GM19351 (cell line): ENCODE measurements at regions not wholly inside any gene's neighbourhood (a gene's known extent, or its start where the extent isn't known, plus 50 kb on each side); places are given as distances from the start of the nearest gene placed in this dataset.
A peak's percentile ranks its signal among the peaks of the same experiment; 100 is the strongest.
"Not testable (repeated sequence)": the region's sequence is repeated elsewhere in the genome, so short reads cannot be mapped to it uniquely, and the experiment has no call there.

Source experiments
- ATAC-seq: cut with Tn5 transposase; IDR thresholded peaks from one replicate; pipeline ENCODE4 v1.9.1; 2021; ENCODE audit warnings: mild to moderate bottlenecking, moderate library complexity; ENCODE audit not compliant: unreplicated experiment

- no peak for ATAC-seq
Measured at GRCh38 chrX:136975684-136976470, 57.9 kb downstream of the GPR101 start.

- ATAC-seq: no peak
Measured at GRCh38 chrX:136967966-136968365, 65.8 kb downstream of the GPR101 start.

GRCh38 chrX:136963973-136964372 lies 69.8 kb downstream of the GPR101 start:
- ATAC-seq: no peak

GRCh38 chrX:136961594-136962135 lies 72.1 kb downstream of the GPR101 start:
- no peak for ATAC-seq

DNA sequence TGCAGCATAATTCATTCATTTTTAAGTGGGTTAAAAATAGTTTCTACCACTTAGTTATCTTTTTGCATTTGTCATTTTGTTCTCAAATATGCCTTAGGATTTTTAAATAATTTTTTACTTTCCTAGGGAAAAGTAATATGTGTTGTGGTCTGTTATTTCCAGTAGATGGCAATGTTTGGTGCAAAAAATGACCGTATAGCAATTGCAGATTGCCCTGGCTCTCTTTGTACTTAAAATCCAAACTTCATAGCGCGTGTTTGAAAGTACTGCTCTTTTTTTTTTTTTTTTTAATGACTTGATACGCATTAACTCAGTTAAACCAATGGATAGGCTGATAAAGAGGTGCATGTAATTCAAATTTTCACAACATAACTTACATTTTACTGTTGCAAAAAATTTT lies 74.4 kb upstream of the RBMX start:
- peak; percentile 37 for ATAC-seq

DNA sequence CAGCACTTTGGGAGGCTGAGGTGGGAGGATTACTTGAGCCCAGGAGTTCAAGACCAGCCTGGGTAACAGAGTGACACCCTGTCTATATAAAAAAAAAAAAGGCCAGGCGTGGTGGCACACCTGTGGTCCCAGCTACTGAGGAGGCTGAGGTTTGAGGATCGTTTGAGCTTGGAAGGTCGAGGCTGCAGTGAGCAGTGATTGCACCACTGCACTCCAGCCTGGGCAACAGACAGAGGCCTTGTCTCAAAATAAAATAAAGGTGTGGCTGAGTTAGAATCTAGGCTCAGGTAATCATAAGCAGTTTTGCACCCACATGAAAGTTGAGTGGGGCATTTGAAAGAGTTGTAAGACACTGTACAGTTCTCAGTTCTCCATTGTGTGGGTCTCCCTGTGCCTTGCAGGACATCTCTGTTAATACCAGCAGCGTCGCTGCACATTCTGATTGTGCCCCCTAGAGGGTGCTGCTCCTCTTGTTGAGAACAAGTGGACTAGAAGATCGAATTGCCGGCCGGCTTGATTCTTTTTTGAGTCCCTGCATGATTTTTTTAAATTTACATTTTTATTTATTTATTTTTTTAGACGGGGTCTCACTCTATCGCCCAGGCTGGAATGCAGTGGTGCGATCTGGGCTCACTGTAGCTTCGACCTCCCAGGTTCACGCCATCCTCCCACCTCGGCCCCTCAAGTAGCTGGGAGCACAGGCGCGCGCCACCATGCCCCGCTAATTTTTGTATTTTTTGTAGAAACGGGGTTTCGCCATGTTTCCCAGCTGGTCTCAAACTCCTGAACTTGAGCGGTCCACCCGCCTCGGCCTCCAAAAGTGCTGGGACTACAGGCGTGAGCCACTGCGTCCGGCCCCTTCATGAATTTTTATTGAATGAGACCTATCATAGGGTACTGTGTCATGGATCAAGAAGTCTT lies 73.6 kb upstream of the RBMX start:
- ATAC-seq: peak; percentile 97

GRCh38 chrX:136950211-136950610 lies 69.7 kb upstream of the RBMX start:
- no peak for ATAC-seq

- ATAC-seq: no peak
Measured at GRCh38 chrX:136941396-136942337, 61.1 kb upstream of the RBMX start.

- no peak for ATAC-seq
Measured at GRCh38 chrX:136936183-136936549, 55.6 kb upstream of the RBMX start.

DNA sequence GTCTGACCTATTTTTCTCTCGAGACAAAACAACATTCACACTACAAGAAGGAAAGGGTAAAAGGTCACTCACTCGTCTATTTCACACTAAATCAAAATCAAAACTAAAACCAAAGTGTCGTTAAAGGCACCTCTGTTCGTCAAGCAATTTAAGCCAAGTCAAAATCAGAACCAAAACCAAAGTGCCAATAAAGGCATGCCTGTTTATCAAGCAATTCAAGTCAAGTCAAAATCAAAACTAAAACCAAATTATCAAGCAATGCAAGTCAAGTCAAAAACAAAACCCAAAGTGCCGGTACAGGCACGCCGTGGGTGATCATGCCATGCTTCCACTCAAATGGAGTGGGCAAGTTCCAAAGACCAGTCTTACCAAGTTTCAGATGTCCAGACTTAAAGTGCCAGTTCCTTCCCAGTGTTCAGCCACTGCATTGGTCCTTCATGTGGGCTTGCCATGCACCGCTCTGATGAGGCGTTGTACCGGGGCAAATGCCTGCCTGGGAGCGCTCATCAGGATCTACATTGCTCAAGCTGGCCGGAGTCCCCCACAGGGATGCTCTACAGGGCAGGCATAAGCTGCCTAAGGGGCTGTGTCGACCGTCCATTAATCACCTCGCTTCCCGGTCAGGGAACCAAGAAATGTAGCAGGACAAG lies 55.1 kb upstream of the RBMX start:
- peak; percentile 58 for ATAC-seq

DNA sequence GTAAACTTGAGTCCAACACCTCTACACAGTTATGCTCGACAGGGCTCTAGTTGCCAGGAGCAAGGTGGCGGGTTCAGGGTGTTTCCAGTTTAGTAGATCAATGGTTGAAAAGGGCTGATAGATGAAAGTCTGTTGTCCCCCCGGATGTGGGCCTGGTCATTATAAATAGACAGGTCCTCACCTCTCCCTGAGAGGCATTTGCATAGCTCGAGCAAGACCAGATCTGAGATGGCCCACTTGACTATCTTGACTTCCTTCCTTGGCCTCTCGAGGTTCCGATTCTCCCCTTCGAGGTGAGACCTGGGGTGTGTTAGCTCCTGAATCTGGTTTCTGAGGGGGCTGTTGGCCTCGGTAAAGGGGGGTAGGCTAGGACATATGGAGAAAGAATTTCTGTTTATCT lies 54.1 kb upstream of the RBMX start:
- not testable (repeated sequence) for ATAC-seq

DNA sequence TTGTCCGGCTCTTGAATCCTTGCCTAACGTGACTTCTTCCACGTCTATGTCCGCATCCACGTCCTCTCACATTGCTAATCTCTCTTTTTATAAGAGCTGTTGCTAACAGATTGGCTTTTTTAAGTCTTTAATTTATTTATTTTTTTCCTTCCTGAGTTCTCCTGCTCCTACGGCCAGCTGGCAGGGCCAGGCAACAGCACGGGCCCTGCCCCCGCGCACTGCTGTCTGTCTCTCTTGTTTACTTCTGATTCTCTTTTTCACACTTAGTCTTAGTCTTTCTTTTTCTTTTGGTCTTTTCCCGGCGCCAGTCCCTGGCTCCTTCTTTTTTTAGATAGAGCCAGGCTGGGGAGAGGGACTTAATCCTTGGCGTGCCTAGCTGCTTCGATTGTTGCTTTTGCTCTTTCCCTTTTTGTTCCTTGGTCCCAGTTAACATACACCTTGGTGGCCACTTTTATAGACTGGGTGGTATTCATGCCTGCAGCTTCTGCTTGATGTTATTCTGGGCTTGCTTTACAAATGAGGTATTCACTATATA lies 53.2 kb upstream of the RBMX start:
- ATAC-seq: no peak

GRCh38 chrX:136931661-136932060 lies 51.1 kb upstream of the RBMX start:
- no peak for ATAC-seq
